Aorta (tissue), 5 donors: ENCODE measurements at regions not wholly inside any gene's neighbourhood (a gene's known extent, or its start where the extent isn't known, plus 50 kb on each side); places are given as distances from the start of the nearest gene placed in this dataset.

Experiments used
- ATAC-seq: fragments of 200-7000 bp; cut with Tn5 transposase; one replicate; pipeline ENCODE4 v1.9.1; 2022; ENCODE audit warnings: moderate library complexity; ENCODE audit not compliant: low FRiP score
- DNase-seq, 2 donors: peaks; one replicate each; pipeline ENCODE4 v3.0.0-alpha.2; 2020
- H3K27ac ChIP-seq, 2 donors: one replicate each; pipeline ENCODE4 v1.5.1; 2013; ENCODE audit warnings: low read length in 2 of 2, mild to moderate bottlenecking in 2 of 2, moderate library complexity in 2 of 2, control low read depth in 1 of 2, inconsistent platforms in 1 of 2, low read depth in 1 of 2
- H3K27me3 ChIP-seq, 2 donors: one replicate each; pipeline ENCODE4 v1.6.1; 2013; ENCODE audit warnings: control low read depth in 1 of 2, low read length in 1 of 2, mild to moderate bottlenecking in 1 of 2, moderate library complexity in 1 of 2; ENCODE audit not compliant: insufficient read depth in 2 of 2, control insufficient read depth in 1 of 2
- H3K36me3 ChIP-seq, 2 donors: one replicate each; pipeline ENCODE4 v1.6.1; 2013; ENCODE audit warnings: control low read depth in 1 of 2, low read length in 1 of 2, mild to moderate bottlenecking in 1 of 2; ENCODE audit not compliant: insufficient read depth in 2 of 2, control insufficient read depth in 1 of 2
- H3K4me1 ChIP-seq, 2 donors: one replicate each; pipeline ENCODE4 v1.6.1; 2013; ENCODE audit warnings: low read length in 2 of 2, control low read depth in 1 of 2, mild to moderate bottlenecking in 1 of 2, moderate library complexity in 1 of 2; ENCODE audit not compliant: insufficient read depth in 2 of 2, control insufficient read depth in 1 of 2
- H3K4me3 ChIP-seq, 2 donors: one replicate each; pipeline ENCODE4 v1.5.1; 2013; ENCODE audit warnings: low read length in 2 of 2, control low read depth in 1 of 2, mild to moderate bottlenecking in 1 of 2
- H3K9me3 ChIP-seq: one replicate; pipeline ENCODE4 v1.6.1; 2013; ENCODE audit warnings: mild to moderate bottlenecking, low read length; ENCODE audit not compliant: control insufficient read depth
- WGBS, 2 donors: extraction: QIAGEN DNeasy Blood & Tissue Kit; methylation state at CpG; one replicate each; pipeline ENCODE4 v1.1.7; 2013; 5-methylcytosine and 5-hydroxymethylcytosine counted together
- intact Hi-C, 2 donors: fragments of 100-400 bp; cut with DNase I; formaldehyde crosslinking; loops; one replicate each; pipeline versions ENCODE4 v1.14.2 to v1.15.0; 2022
- donor health status: healthy with polysubstance abuse.
- donor health status: Bipolar disorder and iron deficiency.
- donor health status: DM: no; HTN: no; CAD: no.
- donor health status: DM: no; HTN: no; CAD: no.
- donor health status: DM: yes; HTN: yes; CAD: no.

- DNase-seq: no peak
- H3K4me3 ChIP-seq: no peak overlapping the region
- ATAC-seq: no peak
- intact Hi-C loops: no loop called here
- H3K27ac ChIP-seq: no peak overlapping the region
- no peaks in the 10 kb centered on the region for H3K36me3 ChIP-seq
- no peaks in the 10 kb centered on the region for H3K27me3 ChIP-seq
- 83% methylated on average over 7 of the region's 7 CpGs for WGBS, 2 donors
- no peaks in the 10 kb centered on the region for H3K4me1 ChIP-seq
- no peaks in the 10 kb centered on the region for H3K9me3 ChIP-seq
These were observed 162.7 kb upstream of the KIT start for GRCh38 chr4:54495091-54495490.

GRCh38 chr4:54495641-54496040 is 162.1 kb upstream of the KIT start:
- ATAC-seq: no peak
- Histone ChIP-seq H3K36me3 (no peaks in the 10 kb centered on the region), H3K27ac (no peak overlapping the region), H3K4me3 (no peak overlapping the region), H3K4me1 (no peaks in the 10 kb centered on the region), H3K9me3 (no peaks in the 10 kb centered on the region), H3K27me3 (no peaks in the 10 kb centered on the region)
- no peak for DNase-seq
- intact Hi-C loops: no loop called here
- WGBS, 2 donors: 83 to 88% methylated on average over 3 of the region's 3 CpGs

GRCh38 chr4:54496412-54496811 is 161.3 kb upstream of the KIT start:
- no peaks in the 10 kb centered on the region for H3K27me3 ChIP-seq
- no peak overlapping the region for H3K4me3 ChIP-seq
- ATAC-seq (no peak), DNase-seq (no peak)
- no peaks in the 10 kb centered on the region for H3K4me1 ChIP-seq
- no peaks in the 10 kb centered on the region for H3K9me3 ChIP-seq
- intact Hi-C loops: no loop called here
- WGBS, 2 donors: 80 to 81% methylated on average over 5 of the region's 5 CpGs
- no peaks in the 10 kb centered on the region for H3K36me3 ChIP-seq
- H3K27ac ChIP-seq: no peak overlapping the region

DNA sequence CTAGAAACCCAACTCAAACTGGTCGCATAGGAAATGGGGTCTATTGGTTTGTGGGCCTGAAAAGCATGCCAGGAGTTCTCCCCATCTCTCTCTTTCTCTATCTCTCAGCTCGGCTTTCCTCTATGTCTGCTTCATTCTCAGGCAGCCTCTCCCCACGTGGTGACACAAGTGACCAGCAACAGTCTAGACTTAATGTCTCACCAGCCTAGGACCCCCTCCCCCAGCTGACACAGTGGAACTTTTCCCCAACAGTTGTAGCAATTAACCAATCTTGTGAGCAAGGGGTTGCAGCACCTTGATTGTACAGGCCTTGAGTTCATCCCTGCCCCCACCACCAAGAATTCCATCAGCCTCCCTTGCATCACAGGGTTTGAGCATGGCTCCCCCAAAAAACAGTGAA is 159.8 kb upstream of the KIT start:
- Histone ChIP-seq H3K4me3 (no peak overlapping the region), H3K9me3 (no peaks in the 10 kb centered on the region), H3K36me3 (no peaks in the 10 kb centered on the region), H3K27ac (no peak overlapping the region), H3K27me3 (no peaks in the 10 kb centered on the region), H3K4me1 (no peaks in the 10 kb centered on the region)
- intact Hi-C loops: no loop called here
- no peak for DNase-seq
- no peak for ATAC-seq
- 62 to 68% methylated on average over 3 of the region's 3 CpGs for WGBS, 2 donors

DNA sequence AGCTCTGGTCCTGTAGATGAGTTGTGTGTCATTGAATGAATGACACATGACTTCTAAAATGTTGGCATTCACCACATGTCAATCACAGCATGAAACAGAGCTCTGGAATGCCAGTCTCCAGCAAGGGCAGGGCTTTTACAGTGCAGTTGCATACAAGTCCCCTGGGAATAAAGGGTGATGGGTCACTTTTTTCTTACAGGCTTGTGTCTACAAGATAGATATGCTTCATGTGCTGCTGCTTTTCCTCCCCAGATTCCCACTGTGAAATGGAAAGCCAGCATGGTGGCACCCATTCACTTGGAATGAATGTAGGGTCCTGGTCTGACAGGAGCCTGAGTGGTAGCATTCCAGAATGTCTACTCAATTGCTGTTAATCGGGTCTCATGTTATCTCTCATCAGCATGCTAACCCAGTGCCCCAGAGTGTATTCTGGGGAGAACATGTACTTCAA is 159.1 kb upstream of the KIT start:
- no peaks in the 10 kb centered on the region for H3K36me3 ChIP-seq
- ATAC-seq (no peak), DNase-seq (no peak)
- H3K9me3 ChIP-seq: no peaks in the 10 kb centered on the region
- H3K27ac ChIP-seq: no peak overlapping the region
- intact Hi-C loops: no loop called here
- H3K27me3 ChIP-seq: no peaks in the 10 kb centered on the region
- no peak overlapping the region for H3K4me3 ChIP-seq
- WGBS, 2 donors: 22 to 24% methylated on average over 1 of the region's 1 CpG
- H3K4me1 ChIP-seq: no peaks in the 10 kb centered on the region

GRCh38 chr4:54499308-54500074 is 158.3 kb upstream of the KIT start:
- H3K27ac ChIP-seq: no peak overlapping the region
- no peaks in the 10 kb centered on the region for H3K36me3 ChIP-seq
- no peaks in the 10 kb centered on the region for H3K4me1 ChIP-seq
- H3K4me3 ChIP-seq: no peak overlapping the region
- no peaks in the 10 kb centered on the region for H3K9me3 ChIP-seq
- 47 to 56% methylated on average over 7 of the region's 7 CpGs for WGBS, 2 donors
- intact Hi-C loops: no loop called here
- no peak for ATAC-seq
- H3K27me3 ChIP-seq: no peaks in the 10 kb centered on the region
- DNase-seq: no peak

DNA sequence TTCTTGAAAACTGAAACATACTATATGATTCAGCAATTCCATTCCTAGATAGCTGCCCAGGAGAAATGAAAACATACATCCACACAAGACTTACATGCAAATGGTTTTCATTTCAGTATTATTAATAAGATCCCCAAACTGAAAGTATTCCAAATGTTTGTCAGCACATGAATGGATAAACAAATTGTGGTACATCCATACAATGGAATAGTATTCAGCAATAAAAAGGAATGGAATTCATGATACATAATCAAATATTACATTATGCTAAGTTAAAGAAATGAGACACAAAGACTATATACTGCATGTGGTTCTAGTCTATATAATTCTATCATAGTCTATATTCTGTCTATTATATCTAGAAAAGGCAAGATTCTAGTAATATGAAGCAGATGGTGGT is 152.4 kb upstream of the KIT start:
- Histone ChIP-seq H3K4me1 (no peaks in the 10 kb centered on the region), H3K9me3 (no peaks in the 10 kb centered on the region), H3K4me3 (no peak overlapping the region), H3K27ac (no peak overlapping the region), H3K36me3 (no peaks in the 10 kb centered on the region), H3K27me3 (no peaks in the 10 kb centered on the region)
- intact Hi-C loops: no loop called here
- no peak for DNase-seq
- no peak for ATAC-seq

DNA sequence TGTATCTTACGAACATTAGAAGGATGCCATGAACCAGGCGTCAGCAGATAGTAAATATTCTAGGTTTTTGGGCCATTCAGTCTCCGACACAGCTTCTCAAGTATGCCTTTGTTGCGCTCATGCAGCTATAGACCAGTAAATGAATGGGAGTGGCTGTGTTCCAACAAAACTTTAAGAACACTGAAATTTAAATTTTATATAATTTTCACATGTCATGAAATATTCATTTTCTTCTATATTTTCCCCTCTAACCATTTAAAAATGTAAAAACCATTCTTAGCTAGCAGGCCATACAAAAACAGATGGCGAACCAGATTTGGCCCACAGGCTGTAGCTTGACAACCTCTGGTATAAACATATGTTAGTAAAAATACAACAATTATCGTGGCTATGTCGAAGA is 151.8 kb upstream of the KIT start:
- ATAC-seq: no peak
- H3K4me1 ChIP-seq: no peaks in the 10 kb centered on the region
- H3K4me3 ChIP-seq: no peak overlapping the region
- WGBS, 2 donors: 91 to 93% methylated on average over 7 of the region's 7 CpGs
- no peaks in the 10 kb centered on the region for H3K9me3 ChIP-seq
- DNase-seq: no peak
- intact Hi-C loops: no loop called here
- no peaks in the 10 kb centered on the region for H3K36me3 ChIP-seq
- H3K27me3 ChIP-seq: no peaks in the 10 kb centered on the region
- no peak overlapping the region for H3K27ac ChIP-seq

- Histone ChIP-seq H3K4me3 (no peak overlapping the region), H3K36me3 (no peaks in the 10 kb centered on the region), H3K27me3 (no peaks in the 10 kb centered on the region), H3K4me1 (peaks cover 0 to 2% of the 10 kb centered on the region in 2 donors), H3K27ac (no peak overlapping the region), H3K9me3 (no peaks in the 10 kb centered on the region)
- ATAC-seq (no peak), DNase-seq (no peak)
- 67 to 77% methylated on average over 6 of the region's 6 CpGs for WGBS, 2 donors
- intact Hi-C loops: no loop called here
These were observed 148.7 kb upstream of the KIT start for GRCh38 chr4:54509057-54509456.
